ENCODE measurements at regions not wholly inside any gene's neighbourhood (a gene's known extent, or its start where the extent isn't known, plus 50 kb on each side); places are given as distances from the start of the nearest gene placed in this dataset.
"Not testable (repeated sequence)": the region's sequence is repeated elsewhere in the genome, so short reads cannot be mapped to it uniquely, and the experiment has no call there.

DNA sequence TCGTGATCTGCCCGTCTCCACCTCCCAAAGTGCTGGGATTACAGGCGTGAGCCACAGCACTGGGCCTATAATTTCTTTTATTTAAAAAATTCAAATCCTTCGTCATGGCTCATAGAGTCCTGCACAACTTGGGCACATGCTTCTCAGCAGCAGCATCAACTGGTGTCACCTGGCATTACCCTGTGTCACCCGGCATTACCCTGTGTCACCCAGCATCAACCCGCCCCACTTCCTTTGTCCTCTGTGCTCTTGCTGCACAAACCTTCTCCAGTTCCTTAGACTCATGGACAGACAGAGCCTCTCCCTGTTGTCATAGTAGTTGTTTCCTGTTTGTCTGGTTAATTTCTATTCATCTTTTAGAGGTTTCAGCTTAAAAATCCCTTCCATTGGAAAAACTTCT lies 121.2 kb upstream of the SERBP1 start:
- Histone ChIP-seq H3K36me3 (no peaks in the 10 kb centered on the region), H3K27ac (no peak overlapping the region), H3K4me3 (no peak overlapping the region), H3K4me1 (ENCODE audit: control insufficient read depth in 1 of 2, low read depth in 2 of 2) (no peaks in the 10 kb centered on the region), H3K9me3 (no peaks in the 10 kb centered on the region), H3K27me3 (replicated peaks; ENCODE audit: insufficient read depth) (no peaks in the 10 kb centered on the region)
- ATAC-seq (ENCODE audit: insufficient number of reproducible peaks, low FRiP score, low read depth) (no peak), DNase-seq (ENCODE audit: low spot score) (no peak)
- no peak for TF ChIP-seq CTCF (IDR thresholded peaks at IDR 0.05)

GRCh38 chr1:67552336-67552759 lies 122.1 kb upstream of the SERBP1 start:
- Histone ChIP-seq H3K4me3 (no peak overlapping the region), H3K27me3 (replicated peaks; ENCODE audit: insufficient read depth) (no peaks in the 10 kb centered on the region), H3K36me3 (no peaks in the 10 kb centered on the region), H3K4me1 (ENCODE audit: control insufficient read depth in 1 of 2, low read depth in 2 of 2) (peaks cover 0 to 5% of the 10 kb centered on the region in 2 donors), H3K27ac (no peak overlapping the region), H3K9me3 (no peaks in the 10 kb centered on the region)
- DNase-seq (ENCODE audit: low spot score) (no peak), ATAC-seq (ENCODE audit: insufficient number of reproducible peaks, low FRiP score, low read depth) (no peak)
- no peak for TF ChIP-seq CTCF (IDR thresholded peaks at IDR 0.05)

GRCh38 chr1:67554204-67554603 lies 124.0 kb upstream of the SERBP1 start:
- ATAC-seq (ENCODE audit: insufficient number of reproducible peaks, low FRiP score, low read depth); H3K9me3 ChIP-seq; H3K27me3 ChIP-seq (replicated peaks; ENCODE audit: insufficient read depth); H3K36me3 ChIP-seq; DNase-seq (ENCODE audit: low spot score); H3K4me3 ChIP-seq; H3K27ac ChIP-seq: not testable (repeated sequence)
- peaks cover 0 to 15% of the 10 kb centered on the region in 2 donors for H3K4me1 ChIP-seq (ENCODE audit: control insufficient read depth in 1 of 2, low read depth in 2 of 2)

- Histone ChIP-seq H3K27me3 (replicated peaks; ENCODE audit: insufficient read depth) (no peaks in the 10 kb centered on the region), H3K9me3 (no peaks in the 10 kb centered on the region), H3K4me1 (ENCODE audit: control insufficient read depth in 1 of 2, low read depth in 2 of 2) (peaks cover 0 to 22% of the 10 kb centered on the region in 2 donors), H3K36me3 (no peaks in the 10 kb centered on the region), H3K4me3 (no peak overlapping the region), H3K27ac (no peak overlapping the region)
- TF ChIP-seq CTCF (IDR thresholded peaks at IDR 0.05), result no peak
- ATAC-seq (ENCODE audit: insufficient number of reproducible peaks, low FRiP score, low read depth) (no peak), DNase-seq (ENCODE audit: low spot score) (no peak)
Observed at GRCh38 chr1:67555461-67556296, 125.5 kb upstream of the SERBP1 start.

- no peak for TF ChIP-seq CTCF (IDR thresholded peaks at IDR 0.05)
- ATAC-seq (ENCODE audit: insufficient number of reproducible peaks, low FRiP score, low read depth), result no peak
- no peak overlapping the region for H3K27ac ChIP-seq
Observed at GRCh38 chr1:67556297-67556900, 126.2 kb upstream of the SERBP1 start.

More at GRCh38 chr1:67556297-67556900, 126.2 kb upstream of the SERBP1 start:
- no peaks in the 10 kb centered on the region for H3K9me3 ChIP-seq
- no peak for DNase-seq (ENCODE audit: low spot score)
- peaks cover 0 to 27% of the 10 kb centered on the region in 2 donors for H3K4me1 ChIP-seq (ENCODE audit: control insufficient read depth in 1 of 2, low read depth in 2 of 2)
- H3K27me3 ChIP-seq (replicated peaks; ENCODE audit: insufficient read depth), result no peaks in the 10 kb centered on the region
- no peaks in the 10 kb centered on the region for H3K36me3 ChIP-seq
- no peak overlapping the region for H3K4me3 ChIP-seq
